GM12878 (cell line): ENCODE measurements at regions not wholly inside any gene's neighbourhood (a gene's known extent, or its start where the extent isn't known, plus 50 kb on each side); places are given as distances from the start of the nearest gene placed in this dataset.

Source experiments
- ATAC-seq: fragments of 200-7000 bp; cut with Tn5 transposase; 3 replicates; pipeline ENCODE4 v1.9.1; 2020; ENCODE audit warnings: mild to moderate bottlenecking, moderate library complexity
- BruUV-seq: library from RNA; stranded (reverse); fragments of 400-500 nt; replicated peaks from 2 replicates; lab custom pipeline; 2021; lab: Mats Ljungman, UMichigan
- CTCF ChIA-PET: fragments of 300-600 bp; sonication (Branson Sonifier 250); formaldehyde crosslinking; extraction: SDS; loops from one replicate; lab custom pipeline; 2021; ENCODE audit warnings: inconsistent platforms; lab: Yijun Ruan, JAX
- POLR2A ChIA-PET: fragments of 350-600 bp; formaldehyde crosslinking; extraction: SDS; loops from one replicate; lab custom pipeline; 2021; ENCODE audit warnings: inconsistent platforms; lab: Charles Lee
- RAD21 ChIA-PET: fragments of 300-600 bp; sonication (Branson Sonifier 250); formaldehyde crosslinking; loops from one replicate; lab custom pipeline; 2023; ENCODE audit warnings: antibody characterized with exemption; ENCODE audit not compliant: unreplicated experiment; lab: Charles Lee
- SMC1A ChIA-PET: fragments of 300-600 bp; sonication (Branson Sonifier 250); formaldehyde crosslinking; loops from one replicate; lab custom pipeline; 2023; ENCODE audit not compliant: unreplicated experiment, uncharacterized antibody; lab: Charles Lee
- DNase-seq: peaks from one replicate; pipeline ENCODE4 v3.0.0-alpha.2; 2011; ENCODE audit warnings: low read depth, low spot score
- FAIRE-seq: peaks from 3 replicates; lab custom pipeline; 2011; peaks lifted over from hg19 to GRCh38; lab: Jason Lieb, UNC
- H2AFZ ChIP-seq: 2 replicates; pipeline ENCODE4 v1.6.0; 2011; ENCODE audit warnings: low read depth, low read length, control low read depth; ENCODE audit not compliant: control insufficient read depth
- H3K27ac ChIP-seq: 2 replicates; pipeline ENCODE4 v1.5.1; 2011; ENCODE audit warnings: control low read depth; ENCODE audit not compliant: control insufficient read depth, insufficient read depth
- H3K27me3 ChIP-seq, 2 experiments: replicated peaks in 1 of 2; 2 replicates each; pipeline versions ENCODE4 v1.6.0 to v1.6.1; 2011; ENCODE audit warnings: low read length in 1 of 2; ENCODE audit not compliant: control insufficient read depth in 2 of 2, insufficient read depth in 2 of 2
- H3K36me3 ChIP-seq, 2 experiments: 2 replicates each; pipeline ENCODE4 v1.5.1; 2011; ENCODE audit warnings: low read length in 1 of 2; ENCODE audit not compliant: control insufficient read depth in 2 of 2, insufficient read depth in 2 of 2
- H3K4me1 ChIP-seq: 2 replicates; pipeline ENCODE4 v1.6.1; 2011; ENCODE audit warnings: mild to moderate bottlenecking, low read length, moderate library complexity, mixed read lengths; ENCODE audit not compliant: control insufficient read depth, insufficient read depth
- H3K4me2 ChIP-seq: 2 replicates; pipeline ENCODE4 v1.6.0; 2011; ENCODE audit warnings: control low read depth; ENCODE audit not compliant: control insufficient read depth, insufficient read depth
- H3K4me3 ChIP-seq: fragments of 200-600 bp; sonication (generic); 2 replicates; pipeline ENCODE4 v1.5.1; 2016
- H3K79me2 ChIP-seq: 2 replicates; pipeline ENCODE4 v1.6.0; 2011; ENCODE audit warnings: low read length; ENCODE audit not compliant: control insufficient read depth, insufficient read depth
- H3K9ac ChIP-seq: 2 replicates; pipeline ENCODE4 v1.8.0; 2011; ENCODE audit warnings: low read length, control low read depth, mixed read lengths; ENCODE audit not compliant: control insufficient read depth, insufficient read depth
- H3K9me3 ChIP-seq: replicated peaks from 3 replicates; pipeline ENCODE4 v1.5.1; 2011; ENCODE audit warnings: mild to moderate bottlenecking, low read length; ENCODE audit not compliant: control insufficient read depth, insufficient read depth
- H4K20me1 ChIP-seq: 2 replicates; pipeline ENCODE4 v1.6.0; 2011; ENCODE audit not compliant: control insufficient read depth, insufficient read depth
- BCLAF1 ChIP-seq: fragments of 450-650 bp; IDR thresholded peaks from 2 replicates; pipeline ENCODE4 v1.6.1; 2017; ENCODE audit warnings: antibody characterized with exemption, mild to moderate bottlenecking, moderate library complexity
- BRCA1 ChIP-seq: IDR thresholded peaks from 2 replicates; pipeline ENCODE4 v1.6.1; 2011; ENCODE audit warnings: low read depth, low read length, improper control_type of control experiment
- CREB1 ChIP-seq: IDR thresholded peaks from 2 replicates; pipeline ENCODE4 v1.6.1; 2012; ENCODE audit warnings: low read depth, mild to moderate bottlenecking, inconsistent platforms
- CTCF ChIP-seq, 3 experiments: IDR thresholded peaks in 2 of 3; conservative IDR thresholded peaks in 1 of 3; 2 replicates each; pipeline ENCODE4 v1.5.1; 2011; ENCODE audit warnings: low read depth in 3 of 3, low read length in 3 of 3, mild to moderate bottlenecking in 3 of 3, control low read depth in 2 of 3, moderate library complexity in 2 of 3, inconsistent platforms in 1 of 3, mixed read lengths in 1 of 3; ENCODE audit not compliant: control insufficient read depth in 2 of 3, insufficient read depth in 1 of 3; ENCODE audit errors: extremely low read depth in 1 of 3
- FOXK2 ChIP-seq: fragments of 450-650 bp; IDR thresholded peaks from 2 replicates; pipeline ENCODE4 v1.6.1; 2017; ENCODE audit warnings: mild to moderate bottlenecking, moderate library complexity
- POLR2AphosphoS2 ChIP-seq: IDR thresholded peaks from 2 replicates; pipeline ENCODE4 v1.6.1; 2011; ENCODE audit warnings: low read depth, mild to moderate bottlenecking, low read length, improper control_type of control experiment, moderate library complexity
- REST ChIP-seq: IDR thresholded peaks from 2 replicates; pipeline ENCODE4 v1.6.1; 2012; ENCODE audit warnings: mild to moderate bottlenecking, low read depth, low read length
- YY1 ChIP-seq: IDR thresholded peaks from 2 replicates; pipeline ENCODE4 v1.6.1; 2011; ENCODE audit warnings: low read depth, mild to moderate bottlenecking, low read length
- whole genome bisulfite sequencing: methylation state at CpG from one replicate; pipeline ENCODE4 v1.1.6; 2016; ENCODE audit warnings: low lambda C conversion rate; ENCODE audit not compliant: insufficient replicate concordance, insufficient coverage; ENCODE audit errors: missing lambda C conversion rate; 5-methylcytosine and 5-hydroxymethylcytosine counted together
- in situ Hi-C: fragments of 300-500 bp; cut with MboI; formaldehyde crosslinking; loops from 9 replicates; pipeline ENCODE4 v1.14.3; 2018; ENCODE audit warnings: mixed read lengths
- intact Hi-C: fragments of 100-400 bp; cut with micrococcal nuclease; formaldehyde crosslinking; loops from one replicate; pipeline ENCODE4 v1.14.2; 2022; ENCODE audit not compliant: unreplicated experiment

GRCh38 chr4:33961761-33962160 is 2282.6 kb downstream of the ARAP2 start:
- ChIA-PET RAD21 (no interaction called here), CTCF (no interaction called here), POLR2A (no interaction called here), SMC1A (no interaction called here)
- DNase-seq (no peak), ATAC-seq (no peak), FAIRE-seq (no peak)
- Histone ChIP-seq H3K36me3 (no peaks in the 10 kb centered on the region), H2AFZ (no peak overlapping the region), H3K4me2 (no peak overlapping the region), H3K4me3 (no peak overlapping the region), H4K20me1 (no peaks in the 10 kb centered on the region), H3K27ac (no peak overlapping the region), H3K9ac (no peak overlapping the region), H3K4me1 (no peaks in the 10 kb centered on the region), H3K27me3 (no peaks in the 10 kb centered on the region), H3K9me3 (no peaks in the 10 kb centered on the region), H3K79me2 (no peaks in the 10 kb centered on the region)
- 10% methylated on average over 2 of the region's 2 CpGs for WGBS
- intact Hi-C loops (no loop called here), in situ Hi-C loops (no loop called here)
- TF ChIP-seq POLR2AphosphoS2 (no peak), REST (no peak), BRCA1 (no peak), FOXK2 (no peak), YY1 (no peak), CREB1 (no peak), BCLAF1 (no peak), CTCF (IDR thresholded peaks at IDR 0.05 in 2 of 3, conservative IDR thresholded peaks at IDR 0.05 in 1 of 3; ENCODE audit: control insufficient read depth in 2 of 3, extremely low read depth in 1 of 3, insufficient read depth in 1 of 3, low read depth in 3 of 3, low read length in 3 of 3) (no peak)
- BruUV-seq, result no TSS peak
